HepG2 (cell line): ENCODE measurements at regions not wholly inside any gene's neighbourhood (a gene's known extent, or its start where the extent isn't known, plus 50 kb on each side); places are given as distances from the start of the nearest gene placed in this dataset.

ENCODE experiments used
- DDIT3 ChIP-seq: sonication (generic); formaldehyde crosslinking; IDR thresholded peaks from 2 replicates; pipeline ENCODE4 v1.4.0; 2020; ENCODE audit warnings: mild to moderate bottlenecking, missing genetic modification reagents
- DNMT1 ChIP-seq: sonication (generic); formaldehyde crosslinking; IDR thresholded peaks from 2 replicates; pipeline ENCODE4 v1.5.1; 2020; ENCODE audit warnings: mild to moderate bottlenecking, missing genetic modification reagents
- KDM6A ChIP-seq: IDR thresholded peaks from 2 replicates; pipeline ENCODE4 v1.6.1; 2016; ENCODE audit warnings: low read depth
- KMT2A ChIP-seq: sonication (generic); formaldehyde crosslinking; IDR thresholded peaks from 2 replicates; pipeline ENCODE4 v1.4.0; 2020; ENCODE audit warnings: missing genetic modification reagents
- PAWR ChIP-seq: sonication (generic); formaldehyde crosslinking; IDR thresholded peaks from 2 replicates; pipeline ENCODE4 v1.4.0; 2020; ENCODE audit warnings: missing genetic modification reagents, mild to moderate bottlenecking, borderline replicate concordance
- SNAPC2 ChIP-seq: sonication (generic); formaldehyde crosslinking; IDR thresholded peaks from 2 replicates; pipeline ENCODE4 v1.8.1; 2022; ENCODE audit warnings: mild to moderate bottlenecking, missing genetic modification reagents
- TEAD2 ChIP-seq: sonication (generic); formaldehyde crosslinking; IDR thresholded peaks from 2 replicates; pipeline ENCODE4 v1.9.0; 2021; ENCODE audit warnings: missing genetic modification reagents
- ZBTB26 ChIP-seq: IDR thresholded peaks from 2 replicates; pipeline ENCODE4 v1.6.1; 2016; ENCODE audit warnings: missing compliant biosample characterization, missing genetic modification reagents, borderline replicate concordance
- ZFP1 ChIP-seq: IDR thresholded peaks from 2 replicates; pipeline ENCODE4 v1.6.1; 2016
- ZFP62 ChIP-seq: sonication (generic); formaldehyde crosslinking; IDR thresholded peaks from 2 replicates; pipeline ENCODE4 v1.4.0; 2020; ENCODE audit warnings: missing genetic modification reagents
- ZMYM4 ChIP-seq: sonication (generic); formaldehyde crosslinking; IDR thresholded peaks from 2 replicates; pipeline ENCODE4 v1.8.1; 2023; ENCODE audit warnings: mild to moderate bottlenecking, missing genetic modification reagents
- ZNF121 ChIP-seq: sonication (generic); formaldehyde crosslinking; IDR thresholded peaks from 2 replicates; pipeline ENCODE4 v1.5.0; 2020; ENCODE audit warnings: mild to moderate bottlenecking, missing genetic modification reagents
- ZNF17 ChIP-seq: sonication (generic); formaldehyde crosslinking; IDR thresholded peaks from 2 replicates; pipeline ENCODE4 v1.5.0; 2020; ENCODE audit warnings: mild to moderate bottlenecking, missing genetic modification reagents
- ZNF432 ChIP-seq: sonication (generic); formaldehyde crosslinking; IDR thresholded peaks from 2 replicates; pipeline ENCODE4 v1.5.0; 2020; ENCODE audit warnings: missing genetic modification reagents, mild to moderate bottlenecking, borderline replicate concordance
- ZNF441 ChIP-seq: sonication (generic); formaldehyde crosslinking; IDR thresholded peaks from 2 replicates; pipeline ENCODE4 v1.7.0; 2021; ENCODE audit warnings: missing genetic modification reagents, borderline replicate concordance
- ZNF646 ChIP-seq: sonication (generic); formaldehyde crosslinking; IDR thresholded peaks from 2 replicates; pipeline ENCODE4 v1.9.0; 2021; ENCODE audit warnings: mild to moderate bottlenecking, missing genetic modification reagents
- TF ChIP-seq, protein P1 (sequence below): sonication (generic); formaldehyde crosslinking; IDR thresholded peaks from 2 replicates; pipeline ENCODE4 v1.4.0; 2020; ENCODE audit warnings: mild to moderate bottlenecking, missing genetic modification reagents
- TF ChIP-seq, protein P2 (sequence below): sonication (generic); formaldehyde crosslinking; IDR thresholded peaks from 2 replicates; pipeline ENCODE4 v1.4.0; 2020; ENCODE audit warnings: missing genetic modification reagents
- TF ChIP-seq, protein P3 (sequence below): sonication (generic); formaldehyde crosslinking; IDR thresholded peaks from 2 replicates; pipeline ENCODE4 v1.8.1; 2023; ENCODE audit warnings: mild to moderate bottlenecking, missing genetic modification reagents

DNA sequence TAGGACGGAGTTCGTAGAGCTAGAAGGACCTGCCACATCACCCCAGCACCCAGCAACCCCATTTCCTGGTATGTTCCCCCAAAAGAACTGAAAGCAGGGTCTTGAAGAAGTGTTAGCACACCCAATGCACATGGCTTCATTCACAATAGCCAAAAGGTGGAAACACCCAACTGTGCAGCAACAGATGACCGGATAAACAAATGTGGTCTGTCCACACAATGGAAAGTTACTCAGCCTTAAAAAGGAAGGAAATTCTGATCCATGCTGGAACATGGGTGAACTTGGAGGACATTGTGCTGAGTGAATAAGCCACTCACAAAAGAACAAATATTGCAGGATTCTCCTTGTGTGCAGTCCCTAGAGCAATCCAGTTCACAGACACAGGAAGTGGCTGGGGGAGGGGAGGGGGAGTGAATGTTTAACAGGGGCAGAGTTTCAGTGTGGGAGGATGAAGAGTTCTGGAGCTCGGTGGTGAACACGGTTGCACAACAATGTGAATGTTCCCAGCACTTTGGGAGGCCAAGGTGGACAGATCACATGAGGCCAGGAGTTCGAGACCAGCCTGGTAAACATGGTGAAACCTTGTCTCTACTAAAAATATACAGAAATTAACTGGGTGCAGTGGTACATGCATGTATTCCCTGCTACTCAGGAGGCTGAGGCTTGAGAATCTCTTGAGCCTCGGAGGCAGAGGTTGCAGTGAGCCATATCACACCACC lies 157.5 kb downstream of the NUP210 start (continued):
- TF ChIP-seq ZBTB26 (CRISPR knock-in tag) (peak; percentile 98), PAWR (no peak), ZNF646 (peak; percentile 89), ZFP62 (CRISPR knock-in tag) (no peak), ZNF121 (CRISPR knock-in tag) (peak; percentile 56; the same call in 1 of the 2 replicates), ZNF441 (CRISPR knock-in tag) (peak; percentile 85; the same call in 1 of the 2 replicates), SNAPC2 (CRISPR knock-in tag) (peak; percentile 67), TEAD2 (CRISPR knock-in tag) (no peak), DDIT3 (CRISPR knock-in tag) (0 out of 2 replicates have a peak, but pooled peaks have one; percentile 60), KDM6A (CRISPR knock-in tag) (peak; percentile 93), ZMYM4 (CRISPR knock-in tag) (peak; percentile 97), DNMT1 (CRISPR knock-in tag) (peak; percentile 67; the same call in 1 of the 2 replicates), ZNF432 (no peak), KMT2A (CRISPR knock-in tag) (peak; percentile 68; the same call in 1 of the 2 replicates), ZFP1 (CRISPR knock-in tag) (peak; percentile 96), ZNF17 (no peak)
- TF ChIP-seq, protein P1, sequence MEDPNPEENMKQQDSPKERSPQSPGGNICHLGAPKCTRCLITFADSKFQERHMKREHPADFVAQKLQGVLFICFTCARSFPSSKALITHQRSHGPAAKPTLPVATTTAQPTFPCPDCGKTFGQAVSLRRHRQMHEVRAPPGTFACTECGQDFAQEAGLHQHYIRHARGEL (CRISPR knock-in tag): no peak
- TF ChIP-seq, protein P2, sequence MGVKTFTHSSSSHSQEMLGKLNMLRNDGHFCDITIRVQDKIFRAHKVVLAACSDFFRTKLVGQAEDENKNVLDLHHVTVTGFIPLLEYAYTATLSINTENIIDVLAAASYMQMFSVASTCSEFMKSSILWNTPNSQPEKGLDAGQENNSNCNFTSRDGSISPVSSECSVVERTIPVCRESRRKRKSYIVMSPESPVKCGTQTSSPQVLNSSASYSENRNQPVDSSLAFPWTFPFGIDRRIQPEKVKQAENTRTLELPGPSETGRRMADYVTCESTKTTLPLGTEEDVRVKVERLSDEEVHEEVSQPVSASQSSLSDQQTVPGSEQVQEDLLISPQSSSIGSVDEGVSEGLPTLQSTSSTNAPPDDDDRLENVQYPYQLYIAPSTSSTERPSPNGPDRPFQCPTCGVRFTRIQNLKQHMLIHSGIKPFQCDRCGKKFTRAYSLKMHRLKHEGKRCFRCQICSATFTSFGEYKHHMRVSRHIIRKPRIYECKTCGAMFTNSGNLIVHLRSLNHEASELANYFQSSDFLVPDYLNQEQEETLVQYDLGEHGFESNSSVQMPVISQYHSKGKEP (CRISPR knock-in tag): no peak
- TF ChIP-seq, protein P3, sequence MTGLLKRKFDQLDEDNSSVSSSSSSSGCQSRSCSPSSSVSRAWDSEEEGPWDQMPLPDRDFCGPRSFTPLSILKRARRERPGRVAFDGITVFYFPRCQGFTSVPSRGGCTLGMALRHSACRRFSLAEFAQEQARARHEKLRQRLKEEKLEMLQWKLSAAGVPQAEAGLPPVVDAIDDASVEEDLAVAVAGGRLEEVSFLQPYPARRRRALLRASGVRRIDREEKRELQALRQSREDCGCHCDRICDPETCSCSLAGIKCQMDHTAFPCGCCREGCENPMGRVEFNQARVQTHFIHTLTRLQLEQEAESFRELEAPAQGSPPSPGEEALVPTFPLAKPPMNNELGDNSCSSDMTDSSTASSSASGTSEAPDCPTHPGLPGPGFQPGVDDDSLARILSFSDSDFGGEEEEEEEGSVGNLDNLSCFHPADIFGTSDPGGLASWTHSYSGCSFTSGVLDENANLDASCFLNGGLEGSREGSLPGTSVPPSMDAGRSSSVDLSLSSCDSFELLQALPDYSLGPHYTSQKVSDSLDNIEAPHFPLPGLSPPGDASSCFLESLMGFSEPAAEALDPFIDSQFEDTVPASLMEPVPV (CRISPR knock-in tag): 0 out of 2 replicates have a peak, but pooled peaks have one; percentile 27
